ENCODE measurements at regions not wholly inside any gene's neighbourhood (a gene's known extent, or its start where the extent isn't known, plus 50 kb on each side); places are given as distances from the start of the nearest gene placed in this dataset.

DNA sequence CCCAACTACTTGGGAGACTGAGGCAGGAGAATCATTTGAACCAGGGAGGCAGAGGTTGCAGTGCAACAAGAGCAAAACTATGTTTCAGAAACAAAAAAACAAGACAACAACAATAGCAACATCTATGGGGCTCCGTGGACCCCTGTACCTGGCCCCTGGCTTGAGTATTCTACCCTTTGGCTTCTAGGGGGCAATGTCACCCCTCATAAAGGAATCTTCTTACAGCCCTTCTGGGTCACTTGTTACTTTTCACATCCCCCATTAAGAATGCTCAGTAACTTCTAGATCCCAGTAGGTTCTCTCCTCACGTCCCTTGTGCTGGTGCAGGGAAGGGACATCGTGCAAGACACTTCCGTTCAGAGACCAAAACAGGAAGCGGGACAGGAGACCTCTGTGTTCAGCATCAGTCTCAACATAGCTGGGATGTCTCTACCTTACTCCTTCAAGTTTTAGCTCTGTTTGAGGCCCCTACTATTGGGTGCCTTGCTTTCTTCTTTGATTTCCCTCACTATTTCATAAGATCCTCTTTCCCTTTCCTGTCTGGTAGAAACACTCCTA is 218.1 kb upstream of the ARGLU1 start:
- intact Hi-C loops (cut with micrococcal nuclease), result no loop called here
- Histone ChIP-seq H3K4me1 (ENCODE audit: control insufficient read depth in 1 of 2, insufficient read depth in 2 of 2, low read length in 2 of 2) (no peaks in the 10 kb centered on the region), H3K9me3 (ENCODE audit: control insufficient read depth in 1 of 2, insufficient read depth in 1 of 2, low read depth in 1 of 2, low read length in 2 of 2) (no peaks in the 10 kb centered on the region), H2AFZ (ENCODE audit: low read depth, low read length, poor library complexity, severe bottlenecking) (no peak overlapping the region), H3K4me3 (replicated peaks in 1 of 2; ENCODE audit: low read depth in 1 of 2, low read length in 2 of 2) (no peak overlapping the region), H3K27me3 (ENCODE audit: insufficient read depth, low read length) (no peaks in the 10 kb centered on the region), H4K20me1 (ENCODE audit: insufficient read depth) (no peaks in the 10 kb centered on the region), H3K79me2 (ENCODE audit: insufficient read depth, low read length) (no peaks in the 10 kb centered on the region), H3K27ac (ENCODE audit: low read depth, low read length) (no peak overlapping the region), H3K9ac (ENCODE audit: low read length) (no peak overlapping the region), H3K4me2 (ENCODE audit: low read length) (no peak overlapping the region), H3K36me3 (ENCODE audit: control insufficient read depth in 1 of 2, insufficient read depth in 2 of 2, low read length in 2 of 2) (no peaks in the 10 kb centered on the region), H3K9me2 (ENCODE audit: insufficient read depth) (no peaks in the 10 kb centered on the region)
- BruUV-seq (replicated peaks), result no TSS peak
- CTCF ChIA-PET, result no interaction called here
- RAD21 ChIA-PET (ENCODE audit: low non-redundant PET in 1 of 2, low total read pairs in 2 of 2, uncharacterized antibody in 2 of 2, unreplicated experiment in 2 of 2), result no interaction called here
- ATAC-seq (no peak), DNase-seq (ENCODE audit: low read depth, low spot score) (no peak)
- TF ChIP-seq REST (IDR thresholded peaks at IDR 0.05; ENCODE audit: low read depth) (no peak), FOSL1 (IDR thresholded peaks at IDR 0.05; ENCODE audit: low read depth) (no peak), YY1 (IDR thresholded peaks at IDR 0.05; ENCODE audit: extremely low read depth, insufficient replicate concordance, low read depth, low read length) (no peak), ELF1 (IDR thresholded peaks at IDR 0.05; ENCODE audit: borderline replicate concordance, low read depth) (no peak), ATF3 (IDR thresholded peaks at IDR 0.05) (no peak), EZH2phosphoT487 (IDR thresholded peaks at IDR 0.05; ENCODE audit: borderline replicate concordance) (no peak), SRF (IDR thresholded peaks at IDR 0.05; ENCODE audit: low read depth) (no peak), EZH2 (IDR thresholded peaks at IDR 0.05) (no peak), POLR2AphosphoS5 (IDR thresholded peaks at IDR 0.05; ENCODE audit: low read depth, low read length) (no peak), SP1 (IDR thresholded peaks at IDR 0.05; ENCODE audit: low read depth) (no peak), SIN3A (IDR thresholded peaks at IDR 0.05; ENCODE audit: low read depth) (no peak), TCF7L2 (IDR thresholded peaks at IDR 0.05; ENCODE audit: borderline replicate concordance, extremely low read depth, insufficient read depth, insufficient read length) (no peak)
- POLR2A ChIA-PET, result no interaction called here
